Adipocyte (in vitro differentiated cells): ENCODE measurements at regions not wholly inside any gene's neighbourhood (a gene's known extent, or its start where the extent isn't known, plus 50 kb on each side); places are given as distances from the start of the nearest gene placed in this dataset.
"Not testable (repeated sequence)": the region's sequence is repeated elsewhere in the genome, so short reads cannot be mapped to it uniquely, and the experiment has no call there.

ENCODE experiments used
- DNase-seq: peaks from one replicate; pipeline ENCODE4 v3.0.0-alpha.2; 2015; ENCODE audit warnings: low read depth
- H3K27me3 ChIP-seq: replicated peaks from 2 replicates; pipeline ENCODE4 v1.7.0; 2013; ENCODE audit warnings: mild to moderate bottlenecking, low read length, moderate library complexity; ENCODE audit not compliant: control insufficient read depth, insufficient read depth
- H3K36me3 ChIP-seq: 2 replicates; pipeline ENCODE4 v1.7.0; 2013; ENCODE audit warnings: low read length, mild to moderate bottlenecking, moderate library complexity; ENCODE audit not compliant: control insufficient read depth, insufficient read depth, severe bottlenecking
- H3K4me1 ChIP-seq: 2 replicates; pipeline ENCODE4 v1.7.0; 2013; ENCODE audit warnings: mild to moderate bottlenecking, low read length, moderate library complexity; ENCODE audit not compliant: control insufficient read depth, insufficient read depth
- H3K4me3 ChIP-seq: 2 replicates; pipeline ENCODE4 v1.7.0; 2013; ENCODE audit warnings: mild to moderate bottlenecking, low read length, moderate library complexity
- H3K9ac ChIP-seq: 2 replicates; pipeline ENCODE4 v1.7.0; 2013; ENCODE audit warnings: mild to moderate bottlenecking, low read length, moderate library complexity
- H3K9me3 ChIP-seq: 2 replicates; pipeline ENCODE4 v1.7.0; 2013; ENCODE audit warnings: mild to moderate bottlenecking, low read length, moderate library complexity; ENCODE audit not compliant: control insufficient read depth

DNA sequence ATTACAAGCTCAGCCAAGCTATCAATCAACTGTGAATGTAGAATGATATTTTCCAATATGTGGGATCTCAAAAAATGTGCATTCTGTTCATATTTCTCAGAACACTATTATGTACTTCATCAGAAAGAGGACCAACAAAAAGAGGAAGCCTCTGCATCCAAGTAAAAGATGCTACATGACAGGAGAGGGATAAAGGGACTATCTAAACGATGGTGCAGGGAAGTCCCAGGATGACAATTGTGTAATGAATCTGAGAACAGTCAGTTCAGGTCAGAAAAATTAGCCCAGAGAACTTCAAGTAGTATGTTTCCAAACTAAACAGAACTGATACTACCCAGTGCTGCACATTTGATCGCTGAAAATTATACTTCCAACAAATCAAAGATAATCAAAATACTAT is 127.0 kb downstream of the ZNF330 start:
- H3K4me1 ChIP-seq: peaks cover 20% of the 10 kb centered on the region
- no peaks in the 10 kb centered on the region for H3K36me3 ChIP-seq
- no peaks in the 10 kb centered on the region for H3K27me3 ChIP-seq
- DNase-seq: peak; percentile 28
- H3K9ac ChIP-seq: no peak overlapping the region
- H3K9me3 ChIP-seq: no peaks in the 10 kb centered on the region
- H3K4me3 ChIP-seq: no peak overlapping the region

DNA sequence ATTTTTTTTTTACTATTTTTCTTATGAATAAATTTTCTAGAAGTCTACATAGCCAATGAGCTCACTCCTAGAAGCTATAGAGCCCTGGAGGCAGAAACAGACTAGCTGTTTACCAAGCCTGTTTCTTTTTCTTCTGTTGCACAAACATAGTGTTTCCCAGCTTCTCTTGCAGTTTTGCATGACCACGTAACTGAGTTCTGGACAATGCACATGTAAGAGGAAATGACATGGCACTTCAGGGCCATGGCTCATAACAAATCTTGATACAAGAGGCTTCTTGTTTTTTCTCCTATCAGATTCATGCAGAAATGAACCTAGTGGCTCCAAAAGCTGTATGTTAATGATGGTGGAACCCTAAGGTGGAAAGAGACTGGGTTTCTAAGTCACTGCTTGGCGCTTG is 127.4 kb downstream of the ZNF330 start:
- Histone ChIP-seq H3K27me3 (no peaks in the 10 kb centered on the region), H3K9ac (no peak overlapping the region), H3K4me1 (peaks cover 24% of the 10 kb centered on the region), H3K9me3 (no peaks in the 10 kb centered on the region), H3K4me3 (no peak overlapping the region), H3K36me3 (no peaks in the 10 kb centered on the region)
- DNase-seq: peak; percentile 45

DNA sequence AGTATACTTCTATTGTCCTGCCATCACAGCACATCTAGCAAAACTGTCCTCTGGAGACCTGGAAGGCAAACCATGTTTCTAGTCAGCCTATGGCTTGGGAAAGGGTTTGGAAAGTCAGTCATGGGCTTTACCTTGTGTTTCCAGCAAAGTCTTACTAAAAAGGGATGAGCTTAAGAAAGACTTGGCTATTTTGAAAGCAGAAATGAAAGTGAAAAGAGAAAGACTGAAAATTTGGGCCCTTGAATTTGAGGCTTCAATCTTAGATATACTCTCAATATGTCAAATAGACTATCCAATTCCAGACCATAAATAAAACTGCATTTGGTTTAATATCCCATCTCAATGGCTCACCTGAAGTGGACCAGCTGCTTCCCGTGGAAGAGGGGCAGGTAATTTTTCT is 127.9 kb downstream of the ZNF330 start:
- Histone ChIP-seq H3K36me3 (no peaks in the 10 kb centered on the region), H3K9ac (no peak overlapping the region), H3K4me3 (no peak overlapping the region), H3K9me3 (no peaks in the 10 kb centered on the region), H3K27me3 (no peaks in the 10 kb centered on the region), H3K4me1 (peaks cover 26% of the 10 kb centered on the region)
- DNase-seq: no peak

DNA sequence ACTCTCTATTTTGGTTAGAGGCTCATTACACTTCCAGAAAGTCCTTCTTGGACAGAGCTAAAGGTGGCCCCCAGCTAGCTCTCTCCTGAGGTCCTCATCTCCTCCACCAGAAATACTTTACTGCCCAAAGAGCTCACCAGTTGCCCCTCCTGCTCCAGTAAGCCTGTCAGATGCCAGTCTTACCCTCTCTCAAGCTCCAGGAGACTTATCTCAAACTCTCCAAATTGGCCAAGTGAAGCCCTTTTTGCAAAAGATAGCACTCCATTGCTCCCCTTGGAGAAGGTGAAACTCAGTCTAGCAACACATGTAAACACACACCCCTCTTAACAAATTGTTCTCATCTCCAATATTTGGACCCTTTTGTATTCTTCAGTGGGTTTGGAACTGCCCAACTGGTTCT is 128.5 kb downstream of the ZNF330 start:
- H3K4me3 ChIP-seq: no peak overlapping the region
- H3K4me1 ChIP-seq: peaks cover 26% of the 10 kb centered on the region
- H3K9me3 ChIP-seq: no peaks in the 10 kb centered on the region
- no peak overlapping the region for H3K9ac ChIP-seq
- H3K27me3 ChIP-seq: no peaks in the 10 kb centered on the region
- DNase-seq: no peak
- no peaks in the 10 kb centered on the region for H3K36me3 ChIP-seq

DNA sequence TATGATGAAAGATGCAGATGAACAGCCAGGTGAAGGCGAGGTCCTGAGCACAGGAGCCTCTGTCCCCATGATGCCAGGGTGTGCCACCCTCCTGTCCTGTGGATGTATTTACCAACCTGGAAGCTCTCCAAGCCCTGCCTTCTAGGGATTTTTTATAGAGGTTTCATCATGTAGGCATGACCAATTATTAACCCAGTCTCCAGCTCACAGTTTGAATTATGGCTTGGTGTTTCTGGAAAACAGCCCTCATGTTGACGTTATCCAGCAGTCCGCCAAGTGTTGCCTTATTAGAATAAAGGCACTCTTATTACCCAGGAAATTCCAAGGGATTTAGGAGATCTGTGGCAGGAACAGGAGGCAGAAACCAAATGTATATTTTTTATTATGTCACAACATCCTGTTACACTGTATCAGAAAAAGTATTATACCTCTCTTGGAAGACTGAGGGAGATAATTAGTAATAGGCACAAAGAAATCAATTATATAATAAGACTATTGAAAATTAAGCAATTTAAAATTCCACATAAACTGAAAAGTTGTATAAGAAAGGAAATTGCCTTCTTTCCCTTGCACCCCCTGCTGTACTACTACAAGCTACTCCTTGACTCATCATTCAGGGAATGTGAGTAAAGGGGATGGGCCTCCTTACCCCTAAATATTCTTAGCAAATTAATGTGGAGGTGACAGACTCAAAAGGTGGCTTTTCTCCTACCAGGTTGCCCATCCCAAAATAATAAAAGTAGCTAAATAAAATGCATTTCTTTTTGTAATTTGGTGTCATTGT is 129.6 kb downstream of the ZNF330 start:
- Histone ChIP-seq H3K4me3 (no peak overlapping the region), H3K36me3 (no peaks in the 10 kb centered on the region), H3K9me3 (no peaks in the 10 kb centered on the region), H3K27me3 (no peaks in the 10 kb centered on the region), H3K4me1 (peaks cover 26% of the 10 kb centered on the region), H3K9ac (no peak overlapping the region)
- peak; percentile 68 for DNase-seq

DNA sequence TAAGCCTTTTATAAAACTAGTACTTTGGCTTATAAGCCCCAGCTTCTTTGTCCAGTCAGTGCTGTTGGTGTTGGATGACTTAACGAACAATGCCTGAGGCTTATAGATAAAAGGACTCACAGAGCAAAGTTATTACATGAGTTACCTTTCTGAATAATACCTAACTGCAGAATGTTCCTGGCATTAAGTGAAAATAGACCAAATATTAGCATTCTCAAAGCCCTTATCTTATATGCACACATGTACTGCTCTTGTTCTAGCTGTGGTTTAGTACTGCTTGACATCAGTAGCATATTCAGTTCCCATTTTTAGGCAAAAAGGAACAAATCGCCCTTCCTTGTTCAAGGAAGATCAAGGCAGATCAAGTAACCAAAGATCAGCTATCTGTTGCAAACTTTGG is 131.6 kb downstream of the ZNF330 start:
- Histone ChIP-seq H3K36me3 (no peaks in the 10 kb centered on the region), H3K4me3 (no peak overlapping the region), H3K9ac (peak overlapping the region; percentile 13), H3K4me1 (peaks cover 20% of the 10 kb centered on the region), H3K9me3 (no peaks in the 10 kb centered on the region), H3K27me3 (no peaks in the 10 kb centered on the region)
- no peak for DNase-seq

DNA sequence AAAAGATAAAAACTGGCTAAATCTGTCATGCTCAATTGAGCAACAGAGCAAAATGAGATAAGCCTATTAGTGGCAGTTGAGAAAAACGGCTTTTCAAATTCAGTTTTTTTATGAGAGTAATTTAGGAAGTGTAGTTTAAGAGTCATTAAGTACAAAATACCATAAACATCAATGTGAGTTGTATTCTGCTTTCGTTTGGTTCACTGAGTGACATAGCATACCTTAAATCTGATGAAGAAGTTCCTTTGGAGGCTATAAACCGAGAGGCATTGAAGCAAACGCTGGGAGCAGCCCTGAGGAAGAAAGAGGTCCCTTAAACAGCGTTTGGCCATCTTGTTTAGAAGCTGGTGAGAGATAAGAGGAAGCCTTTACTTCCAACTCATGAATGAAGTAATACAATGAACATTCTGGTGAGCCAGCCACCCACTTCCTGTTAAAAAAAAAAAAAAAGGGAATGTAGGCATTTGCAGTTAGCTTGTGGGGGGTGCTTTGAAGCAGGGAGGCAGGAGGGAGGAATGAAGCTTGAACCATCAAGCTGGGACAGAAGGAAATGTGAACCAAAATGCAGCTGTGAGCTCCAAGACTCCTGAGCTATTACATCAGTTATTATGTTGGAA is 132.3 kb downstream of the ZNF330 start:
- Histone ChIP-seq H3K4me3 (no peak overlapping the region), H3K9me3 (no peaks in the 10 kb centered on the region), H3K4me1 (peaks cover 15% of the 10 kb centered on the region), H3K36me3 (no peaks in the 10 kb centered on the region), H3K9ac (peak overlapping the region; percentile 13), H3K27me3 (no peaks in the 10 kb centered on the region)
- peak; percentile 29 for DNase-seq

DNA sequence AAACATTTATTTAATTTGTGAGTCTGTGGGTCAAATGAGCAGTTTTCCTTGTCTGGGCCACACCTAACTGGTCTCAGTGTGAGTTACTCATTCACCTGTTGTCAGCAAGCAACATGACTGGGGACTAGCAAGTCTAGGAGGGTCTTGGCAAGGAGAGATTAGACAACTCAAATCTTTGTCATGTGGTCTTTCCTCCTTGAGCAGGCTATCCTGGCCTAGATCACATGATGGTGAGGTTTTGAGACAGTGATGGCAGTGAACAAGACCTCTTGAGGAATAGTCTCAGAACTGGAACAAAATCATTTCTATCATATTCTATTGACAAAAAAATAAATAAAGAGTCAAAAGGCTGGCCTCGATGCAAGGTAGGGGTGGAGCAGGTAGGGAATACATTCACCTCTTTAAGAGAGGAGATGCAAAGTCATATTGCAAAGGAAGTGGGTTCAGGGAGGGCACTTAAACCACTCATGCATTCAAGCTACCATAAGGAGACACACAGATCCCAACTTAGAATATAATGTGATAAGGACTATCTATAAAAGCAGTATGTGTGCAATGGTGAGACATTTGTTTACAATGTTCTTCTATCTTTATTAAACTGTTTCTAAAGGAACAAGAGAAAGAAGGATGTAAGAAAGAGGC is 135.7 kb downstream of the ZNF330 start:
- Histone ChIP-seq H3K9me3 (peaks cover 3% of the 10 kb centered on the region), H3K27me3 (no peaks in the 10 kb centered on the region), H3K36me3 (no peaks in the 10 kb centered on the region), H3K4me1 (peaks cover 6% of the 10 kb centered on the region), H3K4me3 (no peak overlapping the region), H3K9ac (no peak overlapping the region)
- no peak for DNase-seq

DNA sequence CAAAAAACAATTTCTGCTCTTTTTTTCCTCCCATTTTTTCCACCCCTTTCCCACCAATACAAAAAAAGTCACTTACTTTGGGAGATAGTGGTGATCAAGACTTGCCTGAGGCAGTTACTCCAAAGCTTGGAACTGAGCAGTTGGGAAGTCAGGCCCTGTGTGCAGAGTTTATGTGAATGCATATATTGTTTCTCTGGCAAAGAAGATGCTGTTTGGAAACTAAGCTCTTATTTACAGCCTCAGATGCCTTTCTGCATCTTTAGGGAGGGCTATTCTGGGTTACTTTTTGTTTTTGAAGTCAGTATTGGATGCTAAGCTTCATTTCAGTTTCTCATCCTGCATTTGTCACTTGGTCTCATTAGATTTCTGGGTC is 136.3 kb downstream of the ZNF330 start:
- Histone ChIP-seq H3K27me3 (no peaks in the 10 kb centered on the region), H3K4me1 (peaks cover 6% of the 10 kb centered on the region), H3K9ac (no peak overlapping the region), H3K9me3 (peaks cover 3% of the 10 kb centered on the region), H3K36me3 (no peaks in the 10 kb centered on the region), H3K4me3 (no peak overlapping the region)
- DNase-seq: no peak

DNA sequence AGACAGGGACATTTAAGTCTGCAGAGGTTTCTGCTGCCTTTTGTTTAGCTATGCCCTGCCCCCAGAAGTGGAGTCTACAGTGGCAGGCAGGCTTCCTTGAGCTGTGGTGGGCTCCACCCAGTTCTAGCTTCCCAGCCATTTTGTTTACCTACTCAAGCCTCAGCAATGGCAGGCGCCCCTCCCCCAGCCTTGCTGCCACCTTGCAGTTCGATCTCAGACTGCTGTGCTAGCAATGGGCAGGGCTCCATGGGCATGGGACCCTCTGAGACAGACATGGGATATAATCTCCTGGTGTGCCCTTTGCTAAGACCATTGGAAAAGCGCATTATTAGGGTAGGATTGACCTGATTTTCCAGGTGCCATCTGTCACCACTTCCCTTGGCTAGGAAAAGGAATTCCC is 147.5 kb downstream of the ZNF330 start:
- H3K36me3 ChIP-seq, H3K4me3 ChIP-seq, H3K9me3 ChIP-seq, H3K9ac ChIP-seq, H3K27me3 ChIP-seq, H3K4me1 ChIP-seq, DNase-seq: not testable (repeated sequence)

DNA sequence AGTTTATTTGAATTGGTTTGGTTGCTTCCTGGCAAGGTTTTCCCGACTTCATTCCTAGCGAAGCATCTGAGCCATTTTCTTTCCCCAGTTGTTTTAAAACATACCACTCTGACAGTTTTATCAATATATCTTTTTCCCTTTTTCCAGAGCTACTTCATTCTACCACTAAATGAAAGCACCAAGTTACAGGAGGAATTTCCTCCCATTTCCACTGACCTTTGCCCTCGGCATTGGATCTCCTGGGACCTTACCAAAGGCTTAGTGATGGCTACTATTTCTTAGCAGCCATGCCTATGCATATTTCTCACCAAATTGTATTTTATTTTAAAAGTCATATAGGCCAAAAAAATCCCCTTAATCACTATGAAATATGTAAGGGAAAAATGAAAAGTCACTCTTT is 150.5 kb downstream of the ZNF330 start:
- no peak for DNase-seq
- H3K4me3 ChIP-seq: no peak overlapping the region

More for the DNA sequence above, 150.5 kb downstream of the ZNF330 start:
- H3K4me1 ChIP-seq: no peaks in the 10 kb centered on the region
- H3K9me3 ChIP-seq: no peaks in the 10 kb centered on the region
- no peaks in the 10 kb centered on the region for H3K27me3 ChIP-seq
- no peaks in the 10 kb centered on the region for H3K36me3 ChIP-seq
- no peak overlapping the region for H3K9ac ChIP-seq
